ENCODE measurements at regions not wholly inside any gene's neighbourhood (a gene's known extent, or its start where the extent isn't known, plus 50 kb on each side); places are given as distances from the start of the nearest gene placed in this dataset.

DNA sequence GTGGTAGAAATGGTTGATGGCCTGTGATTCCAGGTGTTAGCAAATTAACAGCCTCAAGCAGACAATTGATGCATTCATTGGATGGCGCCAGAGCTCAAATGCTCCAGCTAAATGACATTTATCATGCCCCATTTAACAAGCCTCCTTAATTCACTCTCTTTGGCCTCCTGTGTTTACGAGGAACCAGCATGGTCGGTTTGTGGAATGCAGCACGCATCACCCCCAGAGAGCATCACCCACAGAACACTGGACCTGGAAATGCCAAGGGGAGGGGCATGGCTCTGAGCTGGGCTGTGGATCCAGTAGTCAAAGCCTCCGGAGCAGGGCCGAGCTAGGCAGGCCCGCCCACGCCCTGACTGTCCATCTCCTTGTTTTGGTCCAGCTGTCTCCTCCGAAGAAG, 434.0 kb downstream of the GADD45G start:
- H3K4me3 ChIP-seq, result no peak overlapping the region
- H3K9me3 ChIP-seq, result no peaks in the 10 kb centered on the region
- no peaks in the 10 kb centered on the region for H3K27me3 ChIP-seq
- ATAC-seq, result no peak
- no peak for DNase-seq
- intact Hi-C loops (cut with DNase I), result no loop called here
- TF ChIP-seq, protein P1, sequence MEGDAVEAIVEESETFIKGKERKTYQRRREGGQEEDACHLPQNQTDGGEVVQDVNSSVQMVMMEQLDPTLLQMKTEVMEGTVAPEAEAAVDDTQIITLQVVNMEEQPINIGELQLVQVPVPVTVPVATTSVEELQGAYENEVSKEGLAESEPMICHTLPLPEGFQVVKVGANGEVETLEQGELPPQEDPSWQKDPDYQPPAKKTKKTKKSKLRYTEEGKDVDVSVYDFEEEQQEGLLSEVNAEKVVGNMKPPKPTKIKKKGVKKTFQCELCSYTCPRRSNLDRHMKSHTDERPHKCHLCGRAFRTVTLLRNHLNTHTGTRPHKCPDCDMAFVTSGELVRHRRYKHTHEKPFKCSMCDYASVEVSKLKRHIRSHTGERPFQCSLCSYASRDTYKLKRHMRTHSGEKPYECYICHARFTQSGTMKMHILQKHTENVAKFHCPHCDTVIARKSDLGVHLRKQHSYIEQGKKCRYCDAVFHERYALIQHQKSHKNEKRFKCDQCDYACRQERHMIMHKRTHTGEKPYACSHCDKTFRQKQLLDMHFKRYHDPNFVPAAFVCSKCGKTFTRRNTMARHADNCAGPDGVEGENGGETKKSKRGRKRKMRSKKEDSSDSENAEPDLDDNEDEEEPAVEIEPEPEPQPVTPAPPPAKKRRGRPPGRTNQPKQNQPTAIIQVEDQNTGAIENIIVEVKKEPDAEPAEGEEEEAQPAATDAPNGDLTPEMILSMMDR (IDR thresholded peaks at IDR 0.05), result no peak
- no peaks in the 10 kb centered on the region for H3K4me1 ChIP-seq
- no peak overlapping the region for H3K27ac ChIP-seq
- H3K36me3 ChIP-seq, result no peaks in the 10 kb centered on the region

DNA sequence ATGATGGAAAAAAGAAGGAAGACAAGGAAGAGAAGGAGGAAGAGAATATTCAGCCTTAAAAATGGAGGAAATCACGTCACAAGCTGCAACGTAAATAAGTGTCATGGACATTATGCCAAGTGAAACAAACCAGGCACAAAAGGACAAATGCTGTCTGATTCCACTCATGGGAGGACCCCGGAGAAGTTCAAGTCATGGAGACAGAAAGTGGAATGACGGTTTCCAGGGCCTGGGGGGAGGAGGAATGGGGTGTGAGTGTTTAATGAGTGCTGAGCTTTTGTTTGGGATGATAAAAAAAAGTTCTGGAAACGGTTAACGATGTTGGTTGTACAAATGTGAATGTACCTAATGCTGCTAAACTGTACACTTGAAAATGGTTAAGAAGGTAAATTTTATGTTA, 439.5 kb downstream of the GADD45G start:
- ATAC-seq, result peak; percentile 58
- peaks cover 0 to 6% of the 10 kb centered on the region in 2 donors for H3K4me1 ChIP-seq
- H3K27me3 ChIP-seq, result no peaks in the 10 kb centered on the region
- intact Hi-C loops (cut with DNase I), result no loop called here
- no peaks in the 10 kb centered on the region for H3K9me3 ChIP-seq
- no peak for DNase-seq
- H3K27ac ChIP-seq, result peak overlapping the region; percentile 42 to 61
- TF ChIP-seq, protein P1 (IDR thresholded peaks at IDR 0.05), result no peak
- H3K4me3 ChIP-seq, result no peak overlapping the region
- H3K36me3 ChIP-seq, result no peaks in the 10 kb centered on the region

DNA sequence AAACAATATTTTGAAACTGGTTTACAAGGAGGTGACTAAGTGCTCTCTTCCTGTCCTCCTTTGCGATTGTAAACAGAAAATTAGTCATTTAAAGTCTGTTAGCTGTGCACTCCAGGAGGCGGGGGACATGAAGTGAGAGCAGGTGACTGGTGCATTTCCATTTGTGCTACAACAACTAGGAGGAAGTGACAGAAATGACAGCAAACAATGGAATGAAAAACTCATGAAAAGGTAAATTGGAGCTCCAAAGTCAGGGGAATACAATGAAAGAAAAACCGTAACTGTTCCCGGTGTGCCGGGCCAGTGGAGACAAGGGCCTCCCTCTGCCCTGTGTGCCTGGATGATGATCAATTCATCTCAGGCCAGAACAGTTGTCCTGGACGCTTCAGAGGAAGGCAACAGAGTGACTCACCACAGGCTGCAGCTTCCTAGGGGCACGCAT, 439.9 kb downstream of the GADD45G start:
- DNase-seq (peak in 2 of 4 donors; percentile 10 to 50), ATAC-seq (peak; percentile 92)
- Histone ChIP-seq H3K36me3 (no peaks in the 10 kb centered on the region), H3K27me3 (no peaks in the 10 kb centered on the region), H3K9me3 (no peaks in the 10 kb centered on the region), H3K27ac (peak overlapping the region; percentile 42 to 61), H3K4me3 (no peak overlapping the region), H3K4me1 (peaks cover 0 to 6% of the 10 kb centered on the region in 2 donors)
- intact Hi-C loops (cut with DNase I), result no loop called here
- TF ChIP-seq, protein P1 (IDR thresholded peaks at IDR 0.05), result no peak

DNA sequence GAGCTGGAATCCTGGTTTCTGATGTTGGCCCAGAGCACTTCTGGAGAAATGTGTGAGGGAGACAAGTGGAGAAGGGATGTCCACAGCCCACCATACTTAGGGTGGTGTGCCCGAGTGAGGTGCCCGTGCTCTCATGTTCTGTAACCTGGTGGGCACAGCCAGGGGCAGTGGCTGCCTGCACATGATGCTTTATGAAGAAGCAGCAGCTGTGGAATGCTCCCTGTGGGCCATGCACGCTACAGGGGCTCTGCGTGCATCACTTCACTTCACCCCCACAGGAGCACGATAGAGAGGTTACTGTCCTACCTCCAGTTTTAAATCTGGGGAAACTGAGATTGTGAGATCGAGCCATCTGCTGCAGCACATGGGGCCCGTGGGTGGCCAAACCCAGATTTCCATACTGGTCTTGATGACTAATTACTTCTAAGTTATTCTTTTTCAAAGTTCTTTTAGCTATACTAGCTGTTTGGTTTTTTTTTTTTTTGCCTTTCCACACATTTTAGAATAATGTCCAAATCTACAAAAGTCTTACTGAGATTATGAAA, 441.6 kb downstream of the GADD45G start:
- H3K27me3 ChIP-seq, result no peaks in the 10 kb centered on the region
- no peak overlapping the region for H3K27ac ChIP-seq
- TF ChIP-seq, protein P1 (IDR thresholded peaks at IDR 0.05), result no peak
- intact Hi-C loops (cut with DNase I), result no loop called here
- no peaks in the 10 kb centered on the region for H3K36me3 ChIP-seq
- DNase-seq (no peak), ATAC-seq (no peak)
- H3K4me1 ChIP-seq, result peaks cover 0 to 6% of the 10 kb centered on the region in 2 donors
- no peaks in the 10 kb centered on the region for H3K9me3 ChIP-seq
- H3K4me3 ChIP-seq, result no peak overlapping the region

DNA sequence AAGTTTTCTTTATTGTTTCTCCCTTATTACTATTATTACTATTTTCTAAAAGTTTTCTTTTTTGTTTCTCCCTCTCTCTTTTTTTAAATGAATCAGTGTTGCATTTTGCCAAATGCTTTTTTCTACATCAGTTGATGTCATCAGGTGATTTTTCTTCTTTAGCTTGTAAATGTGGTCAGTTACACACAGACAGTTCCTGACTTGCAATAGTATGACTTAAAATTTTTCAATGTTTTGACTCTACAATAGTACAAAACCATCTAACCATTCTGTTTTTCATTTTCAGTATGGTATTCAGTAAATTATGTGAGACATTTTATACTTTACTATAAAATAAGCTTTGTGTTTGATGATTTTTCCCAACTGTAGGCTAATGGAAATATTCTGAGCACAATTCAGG, 443.0 kb downstream of the GADD45G start:
- no peaks in the 10 kb centered on the region for H3K9me3 ChIP-seq
- DNase-seq (no peak), ATAC-seq (no peak)
- H3K36me3 ChIP-seq, result no peaks in the 10 kb centered on the region
- H3K27me3 ChIP-seq, result no peaks in the 10 kb centered on the region
- no peak overlapping the region for H3K27ac ChIP-seq
- peaks cover 0 to 6% of the 10 kb centered on the region in 2 donors for H3K4me1 ChIP-seq
- intact Hi-C loops (cut with DNase I), result no loop called here
- TF ChIP-seq, protein P1 (IDR thresholded peaks at IDR 0.05), result no peak
- H3K4me3 ChIP-seq, result no peak overlapping the region
